Cardiac septum (tissue), 1 donor: ENCODE measurements at regions not wholly inside any gene's neighbourhood (a gene's known extent, or its start where the extent isn't known, plus 50 kb on each side); places are given as distances from the start of the nearest gene placed in this dataset.
"Not testable (repeated sequence)": the region's sequence is repeated elsewhere in the genome, so short reads cannot be mapped to it uniquely, and the experiment has no call there.

Source experiments
- DNase-seq: peaks from one replicate; pipeline ENCODE4 v3.0.0-alpha.2; 2020; ENCODE audit warnings: low spot score
- intact Hi-C: fragments of 100-400 bp; cut with DNase I; formaldehyde crosslinking; loops from one replicate; pipeline ENCODE4 v1.14.0; 2022
- donor health status: DM: no; HTN: no; CAD: no.

DNA sequence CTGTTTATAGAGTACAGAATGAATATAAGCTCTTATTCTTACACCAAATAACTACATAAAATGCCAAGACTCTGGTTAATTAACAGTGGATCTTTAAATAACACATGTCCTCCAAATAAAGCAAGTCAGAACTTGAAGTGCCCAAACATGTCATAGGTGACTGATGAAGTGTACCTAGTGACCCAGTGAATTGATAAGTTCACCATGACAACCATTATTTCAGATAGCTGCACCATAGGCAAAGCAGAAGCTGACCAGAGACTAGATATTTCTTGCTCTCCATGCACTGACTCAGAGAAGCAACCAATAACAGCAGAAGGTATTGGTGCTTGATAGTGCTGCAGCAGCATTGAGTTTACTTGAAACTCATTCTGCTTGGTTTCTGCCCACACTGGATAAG lies 192.1 kb downstream of the DUSP10 start:
- intact Hi-C loops: loop anchor here (10.0 kb wide), 2 partner anchors 195 to 905 kb away; partner anchors contain the start of gene DUSP10
- no peak for DNase-seq

DNA sequence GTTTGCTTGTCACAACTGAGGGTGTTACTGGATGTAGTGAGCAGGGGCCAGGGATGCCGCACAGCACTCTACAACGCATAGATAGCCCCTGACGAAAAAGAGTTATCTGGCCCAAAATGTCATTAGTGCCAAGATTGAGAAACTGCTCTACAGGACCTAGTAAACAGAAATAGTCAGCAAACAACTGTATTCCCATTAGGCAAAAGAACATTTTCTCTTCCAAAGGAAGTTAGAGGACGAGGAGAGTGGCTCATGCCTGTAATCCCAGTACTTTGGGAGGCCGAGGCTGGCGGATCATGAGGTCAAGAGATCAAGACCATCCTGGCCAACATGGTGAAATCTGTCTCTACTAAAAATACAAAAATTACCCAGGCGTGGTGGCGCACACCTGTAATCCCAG lies 189.1 kb downstream of the DUSP10 start:
- DNase-seq, intact Hi-C loops: not testable (repeated sequence)

DNA sequence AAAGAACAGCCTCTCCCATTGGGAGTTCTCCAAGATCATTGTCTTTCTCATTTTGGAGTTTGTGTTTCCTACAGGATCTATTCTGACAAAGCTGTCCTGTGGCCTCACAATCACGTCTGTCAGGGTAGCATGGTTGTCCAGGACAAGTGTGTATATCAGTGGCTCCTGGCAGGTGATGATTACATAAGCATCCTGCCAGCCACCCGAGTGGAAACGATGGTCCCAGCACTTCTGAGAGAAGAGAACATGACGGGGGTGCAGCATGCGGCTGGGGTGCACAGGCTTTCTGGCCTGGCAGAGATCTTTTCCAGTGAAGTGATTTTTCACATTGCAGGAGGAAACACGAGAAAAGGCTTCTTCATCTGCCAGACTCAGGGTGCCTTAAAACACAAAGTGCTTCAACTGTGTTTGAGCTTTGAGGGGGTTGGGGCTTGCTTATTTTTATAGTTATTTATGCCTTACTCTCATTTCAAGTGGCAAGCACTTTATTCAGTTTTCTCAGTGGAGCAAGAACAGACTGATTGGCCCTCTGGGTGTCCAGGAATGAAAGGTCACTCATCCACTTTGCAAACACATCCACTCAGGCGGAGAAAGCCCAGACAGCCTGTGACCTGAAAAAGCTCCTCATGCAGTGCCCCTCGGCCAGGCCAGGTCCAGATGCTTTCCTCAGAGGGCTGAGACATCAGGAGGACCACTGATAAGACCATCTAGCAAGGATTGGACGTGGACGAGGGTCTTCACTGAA lies 186.0 kb downstream of the DUSP10 start:
- intact Hi-C loops: no loop called here
- no peak for DNase-seq

DNA sequence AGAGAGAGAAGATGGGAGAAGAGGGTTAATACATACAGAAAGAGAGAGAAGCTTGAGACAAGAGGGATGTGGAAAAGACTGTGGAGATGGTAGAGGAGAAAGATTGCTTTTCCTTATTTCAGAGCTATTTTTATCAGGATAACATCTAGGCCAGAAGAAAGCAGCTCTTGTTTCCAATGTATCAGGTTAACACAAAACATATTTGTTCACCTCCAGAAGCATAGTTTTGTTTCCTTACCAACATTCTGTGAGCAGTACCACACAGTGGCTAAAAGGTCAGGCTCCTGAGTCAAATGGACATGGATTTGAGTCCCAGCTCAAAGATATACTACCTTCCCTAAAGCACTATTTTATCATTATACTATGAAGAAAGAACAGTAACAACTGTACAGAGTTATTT lies 185.5 kb downstream of the DUSP10 start:
- intact Hi-C loops: no loop called here

DNA sequence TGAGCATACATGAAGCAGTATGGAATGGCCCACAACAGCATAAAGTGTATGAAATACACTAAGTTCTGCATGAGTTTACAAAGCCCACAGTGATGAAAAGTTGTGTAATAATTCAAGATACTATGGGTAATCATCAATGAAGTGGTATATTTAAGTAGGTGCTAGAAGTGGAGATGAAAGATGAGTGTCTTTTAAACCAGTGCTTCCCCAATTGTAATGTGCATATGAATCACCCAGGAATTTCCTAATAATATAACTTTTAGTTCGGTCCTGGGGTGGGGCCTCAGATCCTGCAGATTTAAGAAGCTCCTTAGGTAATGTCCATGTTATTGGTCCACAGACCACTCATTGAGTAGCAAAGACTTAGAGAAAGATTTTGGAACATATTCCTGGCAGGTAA lies 184.9 kb downstream of the DUSP10 start:
- DNase-seq: no peak
- intact Hi-C loops: no loop called here

More for the DNA sequence above, 185.5 kb downstream of the DUSP10 start:
- DNase-seq: no peak

DNA sequence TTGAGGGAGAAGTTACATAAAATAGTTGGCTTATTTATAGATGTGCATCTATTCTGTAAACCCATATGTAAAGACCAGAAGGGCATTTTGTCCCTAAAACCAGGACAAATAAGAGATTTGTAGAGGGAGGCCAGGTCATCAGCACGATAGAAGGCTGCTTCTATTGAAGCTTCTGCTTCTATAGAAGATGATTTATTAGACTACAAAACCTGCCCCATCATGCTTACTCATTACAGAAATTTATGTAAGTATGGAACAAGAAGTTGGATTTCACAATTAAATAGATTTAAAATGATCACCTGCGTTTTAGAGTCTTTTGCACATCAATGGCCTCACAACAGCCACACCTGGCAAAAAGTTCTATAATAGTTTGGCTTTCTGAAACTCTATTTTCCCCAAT lies 183.5 kb downstream of the DUSP10 start:
- no peak for DNase-seq
- intact Hi-C loops: no loop called here

DNA sequence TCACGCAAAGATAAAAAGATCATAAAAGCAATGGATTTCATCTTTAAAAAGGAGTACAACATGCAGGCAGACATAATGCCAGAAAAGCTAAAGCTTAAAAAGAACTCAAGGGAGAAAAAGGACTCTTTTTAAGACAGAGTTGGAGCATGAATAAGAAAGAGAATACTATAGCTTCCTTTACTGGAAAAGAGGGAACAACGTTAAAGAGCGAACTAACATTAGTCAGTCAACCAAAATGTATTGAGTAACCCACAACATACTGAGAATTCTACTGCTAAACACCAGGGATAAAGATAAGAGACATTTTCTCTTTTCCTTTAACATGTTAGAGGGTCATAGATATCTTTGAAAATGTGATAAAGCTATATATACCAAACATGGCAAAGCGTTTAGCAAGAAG lies 182.0 kb downstream of the DUSP10 start:
- no peak for DNase-seq
- intact Hi-C loops: no loop called here

DNA sequence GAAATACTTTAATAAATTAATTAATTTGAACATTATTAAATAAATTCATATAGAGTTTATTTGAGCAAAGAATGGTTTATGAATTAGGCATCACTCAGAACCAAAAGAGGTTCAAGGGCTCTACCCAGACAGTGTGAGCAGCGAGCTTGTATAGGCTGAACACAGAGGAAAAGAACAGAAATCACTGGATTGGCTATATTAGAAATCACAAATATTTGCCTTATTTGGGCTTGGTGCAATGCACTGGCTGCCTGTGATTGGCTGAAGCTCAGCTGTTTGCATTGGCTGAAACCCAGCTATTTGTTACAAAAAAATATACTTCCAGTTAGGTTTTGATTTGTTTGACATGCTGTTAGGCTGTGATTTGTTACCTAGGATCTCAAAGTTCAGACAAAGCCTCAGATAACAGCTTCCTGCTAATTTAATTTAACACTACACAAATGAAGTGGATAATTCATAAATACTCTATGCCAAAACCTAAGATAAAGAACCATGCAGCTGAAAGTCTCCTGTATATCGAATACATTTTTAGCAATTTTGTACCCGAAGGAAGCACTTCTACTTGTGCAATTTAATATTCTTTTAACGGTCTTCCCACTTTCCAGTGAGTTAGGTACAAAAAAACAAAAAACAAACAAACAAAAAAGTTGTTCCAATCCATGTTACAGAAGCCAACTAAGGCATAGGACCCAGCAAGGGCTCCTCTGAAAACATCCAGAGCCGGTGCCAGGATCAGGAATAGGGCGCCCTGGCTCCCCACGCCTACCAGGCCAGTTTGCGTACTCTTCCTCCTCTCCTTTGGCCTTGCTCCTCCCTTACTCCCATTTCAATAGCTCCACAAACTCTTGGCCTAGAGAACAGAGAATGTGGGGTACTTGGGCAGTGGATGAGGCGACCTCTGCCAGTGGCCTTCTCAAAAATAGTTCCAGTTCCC lies 179.1 kb downstream of the DUSP10 start:
- DNase-seq: no peak
- intact Hi-C loops: no loop called here

DNA sequence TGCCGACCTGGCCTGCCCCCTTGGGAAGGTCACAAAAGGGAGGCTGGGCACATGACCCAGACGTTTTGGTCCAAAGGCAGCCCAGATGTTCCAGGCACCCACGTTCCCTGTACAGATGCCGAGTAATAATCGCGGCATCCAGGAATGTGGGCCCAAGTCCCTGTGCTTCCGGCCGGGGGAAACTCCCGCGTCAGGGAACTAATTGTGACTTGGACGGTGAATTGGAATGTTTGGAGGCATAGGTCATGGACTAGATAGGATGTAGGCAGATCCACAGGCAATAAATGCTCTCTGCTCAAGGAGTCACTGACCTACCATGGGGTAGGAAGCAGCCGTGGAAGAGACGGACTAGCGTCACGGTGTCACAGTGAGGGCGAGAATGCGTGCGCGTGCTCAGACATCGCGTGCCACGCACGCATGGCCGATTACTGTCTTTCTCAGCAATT lies 178.4 kb downstream of the DUSP10 start:
- no peak for DNase-seq
- intact Hi-C loops: no loop called here

DNA sequence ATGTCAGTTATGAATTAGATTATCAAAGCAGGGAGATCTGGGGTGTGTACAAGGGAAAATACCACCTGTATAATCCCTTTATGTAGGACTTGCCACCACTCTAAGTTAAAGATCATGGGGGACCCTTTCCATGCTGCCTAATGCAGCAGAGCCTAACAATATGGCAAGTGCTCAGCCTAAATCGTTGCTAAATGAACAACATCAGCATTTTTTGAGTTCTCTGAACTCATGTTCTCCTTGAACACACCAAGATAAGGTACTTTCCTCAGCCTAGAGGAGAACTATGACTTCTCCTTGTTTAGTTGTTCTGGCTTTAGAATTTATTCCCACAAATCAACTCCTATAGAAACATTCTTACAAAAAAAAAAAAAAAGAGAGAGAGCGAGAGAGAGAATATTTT lies 177.0 kb downstream of the DUSP10 start:
- intact Hi-C loops: no loop called here
- DNase-seq: no peak

DNA sequence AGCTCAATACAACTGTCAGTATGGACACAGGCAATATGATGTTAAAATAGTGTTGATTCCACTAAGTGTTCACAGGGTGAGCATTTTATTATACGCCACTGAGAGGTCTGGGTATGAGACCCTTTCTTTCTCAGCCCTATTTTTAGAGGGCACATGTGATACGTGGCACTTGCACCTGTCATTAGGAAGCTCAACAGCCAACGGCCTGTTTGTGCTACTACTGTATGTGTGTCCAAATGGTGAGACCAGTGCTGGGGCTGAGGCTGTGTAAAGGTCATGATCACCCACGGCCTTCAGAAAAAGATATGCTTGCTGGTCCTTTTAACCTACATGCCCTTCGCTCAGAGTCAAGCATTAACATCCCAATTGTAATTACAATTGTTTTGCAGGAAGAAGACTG lies 176.2 kb downstream of the DUSP10 start:
- DNase-seq: no peak
- intact Hi-C loops: no loop called here

DNA sequence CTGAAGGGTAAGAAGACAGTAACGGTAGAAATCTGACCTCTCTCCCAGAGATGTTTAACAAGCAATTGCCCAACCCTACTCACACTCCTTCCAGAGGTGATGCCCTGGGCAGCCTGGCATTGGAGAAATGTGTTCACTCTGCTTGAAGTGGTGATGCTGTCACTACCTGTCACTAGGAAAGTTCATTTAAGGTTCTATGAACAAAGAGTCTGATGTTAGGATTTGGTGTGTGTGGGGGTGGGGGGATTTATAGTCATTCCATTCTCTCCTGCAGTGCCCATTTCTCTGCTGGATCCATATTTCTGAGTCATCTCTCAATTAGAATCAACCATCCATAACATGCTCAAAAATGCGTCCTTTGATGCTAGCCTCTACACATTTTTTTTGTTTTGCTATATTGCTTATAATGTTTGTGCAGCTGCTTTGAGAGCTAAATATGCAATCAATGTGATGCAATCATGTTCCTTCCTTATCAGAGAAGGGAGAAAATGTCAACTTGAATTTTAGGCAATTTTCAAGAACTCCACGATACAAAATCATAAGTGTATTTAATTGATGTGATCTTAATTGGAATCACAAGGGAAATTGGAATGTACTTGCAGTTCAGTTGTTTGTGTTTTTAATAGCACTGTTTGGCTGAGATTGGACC lies 173.9 kb downstream of the DUSP10 start:
- intact Hi-C loops: no loop called here
- DNase-seq: no peak

DNA sequence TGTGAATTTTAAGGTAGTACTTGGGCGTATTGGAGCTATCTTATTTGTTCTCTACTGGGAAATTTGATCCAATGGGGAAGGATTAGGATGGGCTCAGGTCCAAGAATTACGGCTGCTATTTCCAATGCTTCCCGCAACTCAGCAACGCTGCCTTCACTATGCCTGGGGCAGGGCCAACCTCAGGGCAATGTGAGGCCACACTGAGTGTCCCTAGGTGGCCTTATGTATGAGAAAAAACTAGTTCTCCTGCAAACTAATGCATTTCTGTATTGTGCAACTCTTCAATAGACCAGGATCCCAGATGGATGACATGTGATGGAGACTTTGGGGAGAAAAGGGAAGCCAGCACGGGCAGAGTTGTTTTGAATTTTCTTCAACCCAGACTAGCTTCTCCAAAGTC lies 168.1 kb downstream of the DUSP10 start:
- DNase-seq: no peak
- intact Hi-C loops: no loop called here

DNA sequence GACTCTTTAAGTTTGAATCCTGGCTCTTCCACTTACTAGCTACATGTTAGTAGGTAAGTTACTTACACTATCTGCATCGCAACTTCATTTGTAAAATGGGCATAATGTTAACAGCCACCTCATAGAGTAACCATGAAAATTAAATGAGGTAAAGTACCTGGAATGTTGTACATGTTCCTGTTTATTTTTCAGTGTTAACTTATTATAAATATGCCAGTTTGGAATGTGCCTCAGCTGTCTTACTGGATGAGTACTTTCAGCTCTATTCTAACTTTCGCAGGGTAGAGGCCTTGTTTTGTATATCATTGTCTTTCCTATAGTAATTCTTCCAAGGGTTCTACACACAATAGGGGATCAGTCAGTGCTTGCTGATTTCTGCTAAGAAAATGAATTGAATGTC lies 167.4 kb downstream of the DUSP10 start:
- intact Hi-C loops: no loop called here
- no peak for DNase-seq

DNA sequence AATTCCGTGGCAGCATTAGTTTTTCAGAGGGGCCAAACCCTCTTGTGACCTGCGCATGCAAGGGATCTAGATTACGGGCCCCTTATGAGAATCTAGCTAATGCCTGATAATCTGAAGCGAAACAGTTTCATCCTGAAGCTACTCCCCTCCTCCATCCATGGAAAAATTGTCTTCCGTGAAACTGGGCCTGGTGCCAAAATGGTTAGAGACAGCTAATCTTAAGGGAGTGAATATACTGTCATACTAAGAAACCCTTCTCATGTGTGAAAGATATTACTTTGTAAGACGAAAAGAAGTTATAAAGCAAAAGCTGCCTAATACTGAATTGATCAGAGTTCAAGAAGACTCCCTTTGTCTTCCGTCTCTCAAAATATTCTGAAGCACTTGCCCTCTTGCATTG lies 166.3 kb downstream of the DUSP10 start:
- DNase-seq: no peak

DNA sequence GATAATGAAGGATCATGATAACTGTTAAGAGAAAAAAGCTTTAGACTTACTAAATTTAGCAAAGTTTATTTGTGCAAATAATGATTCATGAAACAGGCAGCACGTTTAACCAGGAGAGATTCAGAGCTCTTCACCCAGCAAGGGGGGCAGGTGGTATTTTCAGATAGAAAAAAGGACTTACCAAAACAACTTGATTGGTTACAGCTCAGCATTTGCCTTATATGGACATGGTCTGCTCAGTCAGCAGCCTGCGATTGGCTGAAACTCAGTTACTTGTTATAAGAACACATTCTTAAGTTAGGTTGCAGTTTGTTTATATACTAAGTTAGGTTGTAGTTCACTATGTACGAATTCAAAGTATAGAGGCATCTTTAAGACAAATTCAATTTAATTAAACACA lies 165.6 kb downstream of the DUSP10 start:
- intact Hi-C loops: no loop called here
- DNase-seq: no peak

More for the DNA sequence above, 166.3 kb downstream of the DUSP10 start:
- intact Hi-C loops: no loop called here

DNA sequence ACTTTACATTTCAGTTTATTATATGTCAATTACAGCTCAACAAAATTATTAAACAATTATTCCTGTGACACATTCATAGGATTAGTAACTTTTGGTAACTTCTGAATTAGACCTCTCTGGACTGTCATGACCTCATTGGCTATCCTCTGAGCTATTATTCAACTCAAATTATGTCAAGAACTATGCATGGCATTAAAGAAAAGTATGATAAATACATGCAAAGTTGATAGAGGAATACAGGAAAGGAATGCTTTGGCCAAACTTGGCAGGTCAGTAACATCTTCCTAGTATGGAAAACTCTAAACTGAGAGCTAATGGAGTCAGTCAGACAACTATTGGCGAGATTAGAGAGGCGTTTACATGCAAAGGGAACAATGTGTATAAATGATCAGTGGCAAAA lies 158.4 kb downstream of the DUSP10 start:
- no peak for DNase-seq
- intact Hi-C loops: no loop called here

DNA sequence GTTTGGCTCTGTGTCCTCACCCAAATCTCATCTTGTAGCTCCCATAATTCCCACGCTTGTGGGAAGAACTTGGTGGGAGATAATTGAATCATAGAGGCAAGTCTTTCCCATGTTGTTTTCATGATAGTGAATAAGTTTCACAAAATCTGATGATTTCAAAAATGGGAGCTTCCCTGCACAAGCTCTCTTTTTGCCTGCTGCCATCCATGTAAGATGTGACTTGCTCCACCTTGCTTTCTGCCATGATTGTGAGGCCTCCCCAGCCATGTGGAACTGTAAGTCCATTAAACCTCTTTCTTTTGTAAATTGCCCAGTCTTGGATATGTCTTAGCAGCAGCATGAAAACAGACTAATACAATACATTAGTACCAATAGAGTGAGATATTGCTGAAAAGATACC lies 154.9 kb downstream of the DUSP10 start:
- intact Hi-C loops, DNase-seq: not testable (repeated sequence)

DNA sequence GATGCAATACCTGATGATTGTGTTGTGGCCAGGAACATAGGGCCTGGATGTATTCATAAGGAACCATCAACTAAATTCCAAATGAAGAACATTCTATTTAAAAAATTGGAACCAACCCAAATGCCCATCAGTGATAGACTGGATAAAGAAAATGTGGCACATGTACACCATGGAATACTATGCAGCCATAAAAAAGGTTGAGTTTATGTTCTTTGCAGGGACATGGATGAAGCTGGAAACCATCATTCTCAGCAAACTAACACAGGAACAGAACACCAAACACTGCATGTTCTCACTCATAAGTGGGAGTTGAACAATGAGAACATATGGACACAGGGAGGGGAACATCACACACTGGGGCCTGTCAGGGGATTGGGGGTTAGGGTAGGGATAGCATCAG lies 150.6 kb downstream of the DUSP10 start:
- intact Hi-C loops, DNase-seq: not testable (repeated sequence)

DNA sequence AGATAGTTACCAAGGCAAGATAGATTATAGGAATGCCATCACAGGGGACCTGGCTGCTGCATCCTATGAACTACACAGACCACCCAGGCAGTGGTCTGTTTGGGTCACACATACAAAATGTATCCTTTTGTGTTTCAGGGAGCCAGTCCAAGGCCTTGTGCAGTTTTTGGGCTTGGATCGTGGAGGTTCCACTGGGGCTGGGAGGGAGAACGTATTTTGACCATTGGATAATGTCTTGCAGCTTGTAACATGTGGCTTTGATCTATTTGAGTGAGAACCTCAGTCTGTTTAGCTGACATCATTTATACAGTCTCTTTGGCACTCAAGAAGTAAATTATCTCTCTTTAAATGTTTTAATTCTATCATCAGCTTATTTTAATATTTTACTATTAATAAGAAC lies 147.3 kb downstream of the DUSP10 start:
- no peak for DNase-seq
- intact Hi-C loops: no loop called here
